GM18870 (cell line): ENCODE measurements at regions not wholly inside any gene's neighbourhood (a gene's known extent, or its start where the extent isn't known, plus 50 kb on each side); places are given as distances from the start of the nearest gene placed in this dataset.

Experiments used
- ATAC-seq: cut with Tn5 transposase; IDR thresholded peaks from one replicate; pipeline ENCODE4 v1.9.1; 2021; ENCODE audit warnings: moderate library complexity; ENCODE audit not compliant: unreplicated experiment

- peak; percentile 94 for ATAC-seq
These were observed 315.8 kb upstream of the SATB1 start for GRCh38 chr3:18740631-18741583.

- peak; percentile 29 for ATAC-seq
These were observed 313.9 kb upstream of the SATB1 start for GRCh38 chr3:18739099-18739433.

- no peak for ATAC-seq
These were observed 313.4 kb upstream of the SATB1 start for GRCh38 chr3:18738393-18739098.

GRCh38 chr3:18735005-18735404 lies 309.9 kb upstream of the SATB1 start:
- no peak for ATAC-seq

- ATAC-seq = no peak
These were observed 309.2 kb upstream of the SATB1 start for GRCh38 chr3:18734309-18734708.

- no peak for ATAC-seq
These were observed 307.3 kb upstream of the SATB1 start for GRCh38 chr3:18732474-18732873.

GRCh38 chr3:18730491-18730890 lies 305.4 kb upstream of the SATB1 start:
- ATAC-seq = no peak

GRCh38 chr3:18729671-18730070 lies 304.5 kb upstream of the SATB1 start:
- ATAC-seq = no peak

GRCh38 chr3:18725668-18726407 lies 300.7 kb upstream of the SATB1 start:
- no peak for ATAC-seq

- ATAC-seq = no peak
These were observed 299.3 kb upstream of the SATB1 start for GRCh38 chr3:18724456-18724855.

- ATAC-seq = no peak
These were observed 298.2 kb upstream of the SATB1 start for GRCh38 chr3:18723206-18723810.

GRCh38 chr3:18720543-18720942 lies 295.4 kb upstream of the SATB1 start:
- ATAC-seq = no peak

GRCh38 chr3:18717598-18717997 lies 292.5 kb upstream of the SATB1 start:
- no peak for ATAC-seq

- no peak for ATAC-seq
These were observed 291.7 kb upstream of the SATB1 start for GRCh38 chr3:18716821-18717220.

GRCh38 chr3:18716101-18716500 lies 291.0 kb upstream of the SATB1 start:
- ATAC-seq = no peak

- no peak for ATAC-seq
These were observed 290.1 kb upstream of the SATB1 start for GRCh38 chr3:18715208-18715607.

- no peak for ATAC-seq
These were observed 288.4 kb upstream of the SATB1 start for GRCh38 chr3:18713577-18713951.

GRCh38 chr3:18712713-18713576 lies 287.8 kb upstream of the SATB1 start:
- no peak for ATAC-seq

GRCh38 chr3:18704326-18704725 lies 279.2 kb upstream of the SATB1 start:
- no peak for ATAC-seq

- no peak for ATAC-seq
These were observed 278.7 kb upstream of the SATB1 start for GRCh38 chr3:18703798-18704197.
